GM12878 (cell line): ENCODE measurements at regions not wholly inside any gene's neighbourhood (a gene's known extent, or its start where the extent isn't known, plus 50 kb on each side); places are given as distances from the start of the nearest gene placed in this dataset.

Experiments used
- ATAC-seq: fragments of 200-7000 bp; cut with Tn5 transposase; 3 replicates; pipeline ENCODE4 v1.9.1; 2020; ENCODE audit warnings: mild to moderate bottlenecking, moderate library complexity
- BruUV-seq: library from RNA; stranded (reverse); fragments of 400-500 nt; replicated peaks from 2 replicates; lab custom pipeline; 2021; lab: Mats Ljungman, UMichigan
- CTCF ChIA-PET: fragments of 300-600 bp; sonication (Branson Sonifier 250); formaldehyde crosslinking; extraction: SDS; loops from one replicate; lab custom pipeline; 2021; ENCODE audit warnings: inconsistent platforms; lab: Yijun Ruan, JAX
- POLR2A ChIA-PET: fragments of 350-600 bp; formaldehyde crosslinking; extraction: SDS; loops from one replicate; lab custom pipeline; 2021; ENCODE audit warnings: inconsistent platforms; lab: Charles Lee
- RAD21 ChIA-PET: fragments of 300-600 bp; sonication (Branson Sonifier 250); formaldehyde crosslinking; loops from one replicate; lab custom pipeline; 2023; ENCODE audit warnings: antibody characterized with exemption; ENCODE audit not compliant: unreplicated experiment; lab: Charles Lee
- SMC1A ChIA-PET: fragments of 300-600 bp; sonication (Branson Sonifier 250); formaldehyde crosslinking; loops from one replicate; lab custom pipeline; 2023; ENCODE audit not compliant: unreplicated experiment, uncharacterized antibody; lab: Charles Lee
- DNase-seq: peaks from one replicate; pipeline ENCODE4 v3.0.0-alpha.2; 2011; ENCODE audit warnings: low read depth, low spot score
- FAIRE-seq: peaks from 3 replicates; lab custom pipeline; 2011; peaks lifted over from hg19 to GRCh38; lab: Jason Lieb, UNC
- H2AFZ ChIP-seq: 2 replicates; pipeline ENCODE4 v1.6.0; 2011; ENCODE audit warnings: low read depth, low read length, control low read depth; ENCODE audit not compliant: control insufficient read depth
- H3K27ac ChIP-seq: 2 replicates; pipeline ENCODE4 v1.5.1; 2011; ENCODE audit warnings: control low read depth; ENCODE audit not compliant: control insufficient read depth, insufficient read depth
- H3K27me3 ChIP-seq, 2 experiments: replicated peaks in 1 of 2; 2 replicates each; pipeline versions ENCODE4 v1.6.0 to v1.6.1; 2011; ENCODE audit warnings: low read length in 1 of 2; ENCODE audit not compliant: control insufficient read depth in 2 of 2, insufficient read depth in 2 of 2
- H3K36me3 ChIP-seq, 2 experiments: 2 replicates each; pipeline ENCODE4 v1.5.1; 2011; ENCODE audit warnings: low read length in 1 of 2; ENCODE audit not compliant: control insufficient read depth in 2 of 2, insufficient read depth in 2 of 2
- H3K4me1 ChIP-seq: 2 replicates; pipeline ENCODE4 v1.6.1; 2011; ENCODE audit warnings: mild to moderate bottlenecking, low read length, moderate library complexity, mixed read lengths; ENCODE audit not compliant: control insufficient read depth, insufficient read depth
- H3K4me2 ChIP-seq: 2 replicates; pipeline ENCODE4 v1.6.0; 2011; ENCODE audit warnings: control low read depth; ENCODE audit not compliant: control insufficient read depth, insufficient read depth
- H3K4me3 ChIP-seq: fragments of 200-600 bp; sonication (generic); 2 replicates; pipeline ENCODE4 v1.5.1; 2016
- H3K79me2 ChIP-seq: 2 replicates; pipeline ENCODE4 v1.6.0; 2011; ENCODE audit warnings: low read length; ENCODE audit not compliant: control insufficient read depth, insufficient read depth
- H3K9ac ChIP-seq: 2 replicates; pipeline ENCODE4 v1.8.0; 2011; ENCODE audit warnings: low read length, control low read depth, mixed read lengths; ENCODE audit not compliant: control insufficient read depth, insufficient read depth
- H3K9me3 ChIP-seq: replicated peaks from 3 replicates; pipeline ENCODE4 v1.5.1; 2011; ENCODE audit warnings: mild to moderate bottlenecking, low read length; ENCODE audit not compliant: control insufficient read depth, insufficient read depth
- H4K20me1 ChIP-seq: 2 replicates; pipeline ENCODE4 v1.6.0; 2011; ENCODE audit not compliant: control insufficient read depth, insufficient read depth
- FOXK2 ChIP-seq: fragments of 450-650 bp; IDR thresholded peaks from 2 replicates; pipeline ENCODE4 v1.6.1; 2017; ENCODE audit warnings: mild to moderate bottlenecking, moderate library complexity
- PML ChIP-seq: IDR thresholded peaks from 2 replicates; pipeline ENCODE4 v1.6.1; 2012; ENCODE audit warnings: low read length, inconsistent platforms
- RBBP5 ChIP-seq: fragments of 200-600 bp; sonication (generic); conservative IDR thresholded peaks from 2 replicates; pipeline ENCODE4 v1.6.1; 2016
- SPI1 ChIP-seq: IDR thresholded peaks from 2 replicates; pipeline ENCODE4 v1.6.1; 2011; ENCODE audit warnings: low read depth, mild to moderate bottlenecking, low read length, moderate library complexity, borderline replicate concordance; ENCODE audit not compliant: insufficient read depth
- WGBS: methylation state at CpG from one replicate; pipeline ENCODE4 v1.1.6; 2016; ENCODE audit warnings: low lambda C conversion rate; ENCODE audit not compliant: insufficient replicate concordance, insufficient coverage; ENCODE audit errors: missing lambda C conversion rate; 5-methylcytosine and 5-hydroxymethylcytosine counted together
- in situ Hi-C: fragments of 300-500 bp; cut with MboI; formaldehyde crosslinking; loops from 9 replicates; pipeline ENCODE4 v1.14.3; 2018; ENCODE audit warnings: mixed read lengths
- intact Hi-C: fragments of 100-400 bp; cut with micrococcal nuclease; formaldehyde crosslinking; loops from one replicate; pipeline ENCODE4 v1.14.2; 2022; ENCODE audit not compliant: unreplicated experiment
- TF ChIP-seq, protein P1 (sequence below): fragments of 450-650 bp; IDR thresholded peaks from 2 replicates; pipeline ENCODE4 v1.6.1; 2017; ENCODE audit warnings: mild to moderate bottlenecking, moderate library complexity
- TF ChIP-seq, protein P2 (sequence below): fragments of 450-650 bp; IDR thresholded peaks from 2 replicates; pipeline ENCODE4 v1.6.1; 2016; ENCODE audit warnings: mild to moderate bottlenecking

DNA sequence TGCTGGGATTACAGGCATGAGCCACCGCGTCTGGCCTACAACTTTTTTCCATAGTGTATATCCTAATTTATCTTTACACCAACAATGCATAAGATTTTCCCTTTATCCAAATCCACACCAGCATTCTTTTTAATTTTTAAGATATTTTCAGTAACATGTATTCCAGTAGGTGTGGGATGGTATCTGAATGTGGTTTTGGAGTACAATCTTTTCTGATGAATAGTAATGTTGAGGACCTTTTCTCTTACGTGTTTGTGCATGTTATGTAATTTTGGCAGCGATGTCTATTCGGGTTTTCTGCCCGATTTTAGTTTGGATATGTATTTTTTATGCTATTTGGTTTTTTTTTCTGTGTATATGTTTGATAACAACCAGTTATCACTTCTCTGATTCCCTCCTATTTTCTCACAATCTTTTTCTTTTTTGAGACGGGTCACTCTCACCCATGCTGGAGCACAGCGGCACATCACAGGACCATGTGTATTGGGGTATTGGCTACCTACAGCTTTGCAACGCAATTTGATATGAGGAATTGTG lies 114.6 kb upstream of the GRK3 start:
- BruUV-seq = no TSS peak

More for the DNA sequence above, 114.6 kb upstream of the GRK3 start:
- TF ChIP-seq RBBP5 (no peak), PML (no peak), FOXK2 (no peak), SPI1 (no peak)
- TF ChIP-seq, protein P1, sequence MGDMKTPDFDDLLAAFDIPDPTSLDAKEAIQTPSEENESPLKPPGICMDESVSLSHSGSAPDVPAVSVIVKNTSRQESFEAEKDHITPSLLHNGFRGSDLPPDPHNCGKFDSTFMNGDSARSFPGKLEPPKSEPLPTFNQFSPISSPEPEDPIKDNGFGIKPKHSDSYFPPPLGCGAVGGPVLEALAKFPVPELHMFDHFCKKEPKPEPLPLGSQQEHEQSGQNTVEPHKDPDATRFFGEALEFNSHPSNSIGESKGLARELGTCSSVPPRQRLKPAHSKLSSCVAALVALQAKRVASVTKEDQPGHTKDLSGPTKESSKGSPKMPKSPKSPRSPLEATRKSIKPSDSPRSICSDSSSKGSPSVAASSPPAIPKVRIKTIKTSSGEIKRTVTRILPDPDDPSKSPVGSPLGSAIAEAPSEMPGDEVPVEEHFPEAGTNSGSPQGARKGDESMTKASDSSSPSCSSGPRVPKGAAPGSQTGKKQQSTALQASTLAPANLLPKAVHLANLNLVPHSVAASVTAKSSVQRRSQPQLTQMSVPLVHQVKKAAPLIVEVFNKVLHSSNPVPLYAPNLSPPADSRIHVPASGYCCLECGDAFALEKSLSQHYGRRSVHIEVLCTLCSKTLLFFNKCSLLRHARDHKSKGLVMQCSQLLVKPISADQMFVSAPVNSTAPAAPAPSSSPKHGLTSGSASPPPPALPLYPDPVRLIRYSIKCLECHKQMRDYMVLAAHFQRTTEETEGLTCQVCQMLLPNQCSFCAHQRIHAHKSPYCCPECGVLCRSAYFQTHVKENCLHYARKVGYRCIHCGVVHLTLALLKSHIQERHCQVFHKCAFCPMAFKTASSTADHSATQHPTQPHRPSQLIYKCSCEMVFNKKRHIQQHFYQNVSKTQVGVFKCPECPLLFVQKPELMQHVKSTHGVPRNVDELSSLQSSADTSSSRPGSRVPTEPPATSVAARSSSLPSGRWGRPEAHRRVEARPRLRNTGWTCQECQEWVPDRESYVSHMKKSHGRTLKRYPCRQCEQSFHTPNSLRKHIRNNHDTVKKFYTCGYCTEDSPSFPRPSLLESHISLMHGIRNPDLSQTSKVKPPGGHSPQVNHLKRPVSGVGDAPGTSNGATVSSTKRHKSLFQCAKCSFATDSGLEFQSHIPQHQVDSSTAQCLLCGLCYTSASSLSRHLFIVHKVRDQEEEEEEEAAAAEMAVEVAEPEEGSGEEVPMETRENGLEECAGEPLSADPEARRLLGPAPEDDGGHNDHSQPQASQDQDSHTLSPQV = no peak
- TF ChIP-seq, protein P2, sequence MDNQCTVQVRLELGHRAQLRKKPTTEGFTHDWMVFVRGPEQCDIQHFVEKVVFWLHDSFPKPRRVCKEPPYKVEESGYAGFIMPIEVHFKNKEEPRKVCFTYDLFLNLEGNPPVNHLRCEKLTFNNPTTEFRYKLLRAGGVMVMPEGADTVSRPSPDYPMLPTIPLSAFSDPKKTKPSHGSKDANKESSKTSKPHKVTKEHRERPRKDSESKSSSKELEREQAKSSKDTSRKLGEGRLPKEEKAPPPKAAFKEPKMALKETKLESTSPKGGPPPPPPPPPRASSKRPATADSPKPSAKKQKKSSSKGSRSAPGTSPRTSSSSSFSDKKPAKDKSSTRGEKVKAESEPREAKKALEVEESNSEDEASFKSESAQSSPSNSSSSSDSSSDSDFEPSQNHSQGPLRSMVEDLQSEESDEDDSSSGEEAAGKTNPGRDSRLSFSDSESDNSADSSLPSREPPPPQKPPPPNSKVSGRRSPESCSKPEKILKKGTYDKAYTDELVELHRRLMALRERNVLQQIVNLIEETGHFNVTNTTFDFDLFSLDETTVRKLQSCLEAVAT = peak; percentile 90; the same call in 1 of the 2 replicates
- intact Hi-C loops (loop anchor here (5.0 kb wide), 2 partner anchors 48 to 213 kb away; no protein-coding TSS in a partner anchor), in situ Hi-C loops (loop anchor here (5.0 kb wide), 1 partner anchor 88 kb away; no protein-coding TSS in a partner anchor)
- ChIA-PET RAD21 (interaction anchor here (0.7 to 0.8 kb wide), 2 partner anchors 38 to 52 kb away, joined by 3 to 4 read pairs; no protein-coding TSS in a partner anchor), SMC1A (interaction anchor here (0.6 kb wide), 1 partner anchor 191 kb away, joined by 3 read pairs; no protein-coding TSS in a partner anchor), CTCF (interaction anchor here (0.8 to 2.7 kb wide), 3 partner anchors 12 to 94 kb away, joined by 4 to 10 read pairs (median 10); no protein-coding TSS in a partner anchor), POLR2A (no interaction called here)
- WGBS = 96% methylated on average over 9 of the region's 9 CpGs
- H3K27me3 ChIP-seq = no peaks in the 10 kb centered on the region
- peak overlapping the region; percentile 39; the same call in 1 of the 2 replicates for H3K4me2 ChIP-seq
- FAIRE-seq = no peak
- no peak overlapping the region for H2AFZ ChIP-seq
- no peak overlapping the region for H3K27ac ChIP-seq
- H3K79me2 ChIP-seq = peaks cover 70% of the 10 kb centered on the region
- H3K9ac ChIP-seq = no peak overlapping the region
- ATAC-seq = no peak
- peaks cover 2% of the 10 kb centered on the region; the same call in 1 of the 2 replicates for H4K20me1 ChIP-seq
- no peaks in the 10 kb centered on the region for H3K9me3 ChIP-seq
- peaks cover 0 to 3% of the 10 kb centered on the region in 2 experiments; a peak in 1 of 4 replicates for H3K36me3 ChIP-seq
- no peak for DNase-seq
- H3K4me3 ChIP-seq = peak overlapping the region; percentile 83
- H3K4me1 ChIP-seq = no peaks in the 10 kb centered on the region; the same call in 1 of the 2 replicates
